ENCODE measurements at regions not wholly inside any gene's neighbourhood (a gene's known extent, or its start where the extent isn't known, plus 50 kb on each side); places are given as distances from the start of the nearest gene placed in this dataset.

GRCh38 chr12:127300075-127300474 is 966.9 kb upstream of the TMEM132C start:
- ChIA-PET SMC1A (ENCODE audit: uncharacterized antibody, unreplicated experiment) (no interaction called here), CTCF (no interaction called here), RAD21 (ENCODE audit: unreplicated experiment) (no interaction called here), POLR2A (no interaction called here)
- no peak for ATAC-seq
- Histone ChIP-seq H2AFZ (ENCODE audit: control insufficient read depth, low read depth, low read length) (no peak overlapping the region), H3K9ac (ENCODE audit: control insufficient read depth, insufficient read depth, low read length) (no peak overlapping the region), H4K20me1 (ENCODE audit: control insufficient read depth, insufficient read depth) (no peaks in the 10 kb centered on the region), H3K36me3 (ENCODE audit: control insufficient read depth in 2 of 2, insufficient read depth in 2 of 2, low read length in 1 of 2) (no peaks in the 10 kb centered on the region), H3K4me2 (ENCODE audit: control insufficient read depth, insufficient read depth) (no peak overlapping the region), H3K27ac (ENCODE audit: control insufficient read depth, insufficient read depth) (no peak overlapping the region), H3K79me2 (ENCODE audit: control insufficient read depth, insufficient read depth, low read length) (no peaks in the 10 kb centered on the region), H3K9me3 (replicated peaks; ENCODE audit: control insufficient read depth, insufficient read depth, low read length) (no peaks in the 10 kb centered on the region; the same call in 2 of the 3 replicates), H3K4me3 (no peak overlapping the region), H3K4me1 (ENCODE audit: control insufficient read depth, insufficient read depth, low read length) (no peaks in the 10 kb centered on the region), H3K27me3 (replicated peaks in 1 of 2; ENCODE audit: control insufficient read depth in 2 of 2, insufficient read depth in 2 of 2, low read length in 1 of 2) (no peaks in the 10 kb centered on the region)
- in situ Hi-C loops (cut with MboI) (no loop called here), intact Hi-C loops (cut with micrococcal nuclease; ENCODE audit: unreplicated experiment) (no loop called here)
- no peak for DNase-seq (ENCODE audit: low read depth, low spot score)
- WGBS (ENCODE audit: insufficient coverage, insufficient replicate concordance, low lambda C conversion rate, missing lambda C conversion rate): 6% methylated on average over 4 of the region's 4 CpGs
- no peak for FAIRE-seq
- BruUV-seq (replicated peaks): no TSS peak
- no peak for TF ChIP-seq IKZF2 (IDR thresholded peaks at IDR 0.05)
- TF ChIP-seq RELA (IDR thresholded peaks at IDR 0.05; ENCODE audit: borderline replicate concordance, partially characterized antibody): no peak
- no peak for TF ChIP-seq JUND (IDR thresholded peaks at IDR 0.05; ENCODE audit: low read depth, low read length)
- no peak for TF ChIP-seq IRF4 (IDR thresholded peaks at IDR 0.05; ENCODE audit: low read depth, low read length)
- no peak for TF ChIP-seq SUZ12 (IDR thresholded peaks at IDR 0.05; ENCODE audit: unreplicated experiment)
- TF ChIP-seq USF2 (IDR thresholded peaks at IDR 0.05; ENCODE audit: borderline replicate concordance, low read depth, low read length): no peak
- TF ChIP-seq TAF1 (IDR thresholded peaks at IDR 0.05; ENCODE audit: borderline replicate concordance, low read depth, low read length): no peak
- TF ChIP-seq ZBTB11 (CRISPR knock-in tag; IDR thresholded peaks at IDR 0.05): no peak
- no peak for TF ChIP-seq POLR2AphosphoS5 (IDR thresholded peaks at IDR 0.05; ENCODE audit: low read length)
- TF ChIP-seq MXI1 (IDR thresholded peaks at IDR 0.05; ENCODE audit: low read depth, low read length): no peak
- TF ChIP-seq HDAC6 (IDR thresholded peaks at IDR 0.05; ENCODE audit: unreplicated experiment): no peak
- TF ChIP-seq EZH2 (IDR thresholded peaks at IDR 0.05; ENCODE audit: borderline replicate concordance, control insufficient read depth, low read depth, low read length): no peak
- TF ChIP-seq ZBTB4 (CRISPR knock-in tag; IDR thresholded peaks at IDR 0.05): no peak
- TF ChIP-seq CBX3 (IDR thresholded peaks at IDR 0.05; ENCODE audit: borderline replicate concordance, low read depth): no peak
